GM23338 (cell line): ENCODE measurements at regions not wholly inside any gene's neighbourhood (a gene's known extent, or its start where the extent isn't known, plus 50 kb on each side); places are given as distances from the start of the nearest gene placed in this dataset.

ENCODE experiments used
- ATAC-seq: fragments of 200-7000 bp; cut with Tn5 transposase; 3 replicates; pipeline ENCODE4 v1.9.1; 2020
- DNase-seq: peaks from one replicate; pipeline ENCODE4 v3.0.0-alpha.2; 2015; ENCODE audit warnings: low spot score
- H2AFZ ChIP-seq: fragments of 200-600 bp; sonication (generic); 2 replicates; pipeline ENCODE4 v1.8.0; 2016; ENCODE audit warnings: antibody characterized with exemption, mild to moderate bottlenecking, moderate library complexity
- H3F3A ChIP-seq: fragments of 200-600 bp; sonication (generic); replicated peaks from 2 replicates; pipeline ENCODE4 v1.8.0; 2017; ENCODE audit warnings: antibody characterized with exemption, mixed run types, low read depth
- H3K27ac ChIP-seq: fragments of 200-600 bp; sonication (generic); 2 replicates; pipeline ENCODE4 v1.6.1; 2016; ENCODE audit warnings: low read depth
- H3K27me3 ChIP-seq: fragments of 200-600 bp; sonication (generic); 2 replicates; pipeline ENCODE4 v1.8.0; 2016; ENCODE audit warnings: mild to moderate bottlenecking, mixed run types, moderate library complexity; ENCODE audit not compliant: insufficient read depth
- H3K36me3 ChIP-seq: fragments of 200-600 bp; sonication (generic); 2 replicates; pipeline ENCODE4 v1.8.0; 2016; ENCODE audit warnings: mild to moderate bottlenecking; ENCODE audit not compliant: insufficient read depth
- H3K4me1 ChIP-seq: fragments of 200-600 bp; sonication (generic); 2 replicates; pipeline ENCODE4 v1.8.0; 2016; ENCODE audit warnings: mild to moderate bottlenecking, moderate library complexity; ENCODE audit not compliant: insufficient read depth
- H3K4me2 ChIP-seq: fragments of 200-600 bp; sonication (generic); 2 replicates; pipeline ENCODE4 v1.7.1; 2017; ENCODE audit warnings: mixed run types
- H3K4me3 ChIP-seq: fragments of 200-600 bp; sonication (generic); 2 replicates; pipeline ENCODE4 v1.6.1; 2016; ENCODE audit warnings: mixed run types
- H3K79me2 ChIP-seq: fragments of 200-600 bp; sonication (generic); replicated peaks from 2 replicates; pipeline ENCODE4 v1.8.0; 2017; ENCODE audit warnings: mild to moderate bottlenecking; ENCODE audit not compliant: insufficient read depth
- H3K9me2 ChIP-seq: fragments of 200-600 bp; sonication (generic); 2 replicates; pipeline ENCODE4 v1.8.0; 2017; ENCODE audit not compliant: insufficient read depth
- H4K20me1 ChIP-seq: fragments of 200-600 bp; sonication (generic); replicated peaks from 2 replicates; pipeline ENCODE4 v1.8.0; 2017; ENCODE audit warnings: mild to moderate bottlenecking; ENCODE audit not compliant: insufficient read depth
- H3K27ac Mint-ChIP-seq: 2 replicates; pipeline ENCODE4 v1.8.0; 2020; ENCODE audit warnings: inconsistent platforms, mild to moderate bottlenecking, moderate library complexity, mixed read lengths
- H3K27me3 Mint-ChIP-seq: 3 replicates; pipeline ENCODE4 v1.8.0; 2022; ENCODE audit warnings: low read depth, mild to moderate bottlenecking, moderate library complexity, mixed read lengths, inconsistent platforms; ENCODE audit not compliant: insufficient read depth, poor library complexity
- H3K36me3 Mint-ChIP-seq: 3 replicates; pipeline ENCODE4 v1.8.0; 2021; ENCODE audit warnings: low read depth, mild to moderate bottlenecking, inconsistent platforms, moderate library complexity, mixed read lengths
- H3K4me1 Mint-ChIP-seq: 3 replicates; pipeline ENCODE4 v1.8.0; 2020; ENCODE audit warnings: mild to moderate bottlenecking, inconsistent platforms, mixed read lengths
- H3K4me3 Mint-ChIP-seq: 3 replicates; pipeline ENCODE4 v1.8.0; 2021; ENCODE audit warnings: moderate library complexity, mild to moderate bottlenecking, inconsistent platforms, mixed read lengths
- H3K9me3 Mint-ChIP-seq: 3 replicates; pipeline ENCODE4 v1.8.0; 2020; ENCODE audit warnings: moderate library complexity, mild to moderate bottlenecking, inconsistent platforms, mixed read lengths
- EZH2 ChIP-seq: fragments of 200-600 bp; sonication (generic); IDR thresholded peaks from one replicate; pipeline ENCODE4 v1.8.0; 2017; ENCODE audit warnings: antibody characterized with exemption, mild to moderate bottlenecking, low read depth; ENCODE audit not compliant: unreplicated experiment
- EZH2phosphoT487 ChIP-seq: fragments of 200-600 bp; sonication (generic); IDR thresholded peaks from one replicate; pipeline ENCODE4 v1.8.1; 2018; ENCODE audit warnings: antibody characterized with exemption; ENCODE audit not compliant: unreplicated experiment
- JUNB ChIP-seq: IDR thresholded peaks from one replicate; pipeline ENCODE4 v1.6.1; 2016; ENCODE audit warnings: antibody characterized with exemption; ENCODE audit not compliant: unreplicated experiment
- NANOG ChIP-seq: IDR thresholded peaks from 2 replicates; pipeline ENCODE4 v1.6.1; 2016; ENCODE audit warnings: antibody characterized with exemption, borderline replicate concordance
- POLR2AphosphoS5 ChIP-seq: IDR thresholded peaks from 2 replicates; pipeline ENCODE4 v1.6.1; 2016; ENCODE audit warnings: antibody characterized with exemption, low read depth
- STAT1 ChIP-seq: IDR thresholded peaks from one replicate; pipeline ENCODE4 v1.6.1; 2016; ENCODE audit warnings: antibody characterized with exemption; ENCODE audit not compliant: unreplicated experiment
- ZNF114 ChIP-seq: fragments of 250-450 bp; sonication (Bioruptor Pico); IDR thresholded peaks from 2 replicates; pipeline ENCODE4 v1.5.0; 2020; ENCODE audit warnings: mild to moderate bottlenecking, moderate library complexity
- ZNF331 ChIP-seq: fragments of 250-450 bp; sonication (Bioruptor Pico); IDR thresholded peaks from 2 replicates; pipeline ENCODE4 v1.5.0; 2020; ENCODE audit warnings: low read depth, mild to moderate bottlenecking, moderate library complexity
- TF ChIP-seq, protein P1 (sequence below): IDR thresholded peaks from one replicate; pipeline ENCODE4 v1.6.1; 2018; ENCODE audit warnings: antibody characterized with exemption; ENCODE audit not compliant: unreplicated experiment
- TF ChIP-seq, protein P2 (sequence below): IDR thresholded peaks from 2 replicates; pipeline ENCODE4 v1.6.1; 2016; ENCODE audit warnings: antibody characterized with exemption
- TF ChIP-seq, protein P3 (sequence below), 2 experiments: fragments of 200-600 bp in 1 of 2; sonication (generic) in 1 of 2; conservative IDR thresholded peaks; 2 replicates each; pipeline versions ENCODE4 v1.5.1 to v1.6.1; 2016 to 2017; ENCODE audit warnings: antibody characterized with exemption in 2 of 2, low read depth in 2 of 2, mild to moderate bottlenecking in 2 of 2, moderate library complexity in 1 of 2
- TF ChIP-seq, protein P4 (sequence below): fragments of 250-450 bp; sonication (Bioruptor Pico); IDR thresholded peaks from 2 replicates; pipeline ENCODE4 v1.5.0; 2020; ENCODE audit warnings: mild to moderate bottlenecking, moderate library complexity

DNA sequence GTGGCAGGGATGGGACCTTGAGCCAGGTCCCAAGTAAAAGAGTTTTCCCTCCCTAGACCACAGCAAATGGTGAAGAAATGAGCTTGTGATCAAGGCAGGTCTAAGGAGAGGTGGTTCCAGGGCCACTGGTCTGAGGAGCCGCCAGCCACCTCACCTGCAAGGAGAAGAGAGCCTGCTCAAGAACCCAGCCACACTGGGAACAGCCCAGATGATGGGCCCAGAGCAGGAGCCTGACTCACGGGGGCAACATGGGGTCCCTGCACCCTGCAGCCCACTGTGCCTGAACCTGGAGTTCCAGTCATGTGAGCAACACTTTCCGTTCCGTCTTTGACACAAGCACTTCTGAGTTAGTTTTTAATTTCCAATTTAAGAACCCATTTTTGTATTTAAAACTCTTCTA lies 204.5 kb upstream of the CDH4 start (continued):
- TF ChIP-seq, protein P1, sequence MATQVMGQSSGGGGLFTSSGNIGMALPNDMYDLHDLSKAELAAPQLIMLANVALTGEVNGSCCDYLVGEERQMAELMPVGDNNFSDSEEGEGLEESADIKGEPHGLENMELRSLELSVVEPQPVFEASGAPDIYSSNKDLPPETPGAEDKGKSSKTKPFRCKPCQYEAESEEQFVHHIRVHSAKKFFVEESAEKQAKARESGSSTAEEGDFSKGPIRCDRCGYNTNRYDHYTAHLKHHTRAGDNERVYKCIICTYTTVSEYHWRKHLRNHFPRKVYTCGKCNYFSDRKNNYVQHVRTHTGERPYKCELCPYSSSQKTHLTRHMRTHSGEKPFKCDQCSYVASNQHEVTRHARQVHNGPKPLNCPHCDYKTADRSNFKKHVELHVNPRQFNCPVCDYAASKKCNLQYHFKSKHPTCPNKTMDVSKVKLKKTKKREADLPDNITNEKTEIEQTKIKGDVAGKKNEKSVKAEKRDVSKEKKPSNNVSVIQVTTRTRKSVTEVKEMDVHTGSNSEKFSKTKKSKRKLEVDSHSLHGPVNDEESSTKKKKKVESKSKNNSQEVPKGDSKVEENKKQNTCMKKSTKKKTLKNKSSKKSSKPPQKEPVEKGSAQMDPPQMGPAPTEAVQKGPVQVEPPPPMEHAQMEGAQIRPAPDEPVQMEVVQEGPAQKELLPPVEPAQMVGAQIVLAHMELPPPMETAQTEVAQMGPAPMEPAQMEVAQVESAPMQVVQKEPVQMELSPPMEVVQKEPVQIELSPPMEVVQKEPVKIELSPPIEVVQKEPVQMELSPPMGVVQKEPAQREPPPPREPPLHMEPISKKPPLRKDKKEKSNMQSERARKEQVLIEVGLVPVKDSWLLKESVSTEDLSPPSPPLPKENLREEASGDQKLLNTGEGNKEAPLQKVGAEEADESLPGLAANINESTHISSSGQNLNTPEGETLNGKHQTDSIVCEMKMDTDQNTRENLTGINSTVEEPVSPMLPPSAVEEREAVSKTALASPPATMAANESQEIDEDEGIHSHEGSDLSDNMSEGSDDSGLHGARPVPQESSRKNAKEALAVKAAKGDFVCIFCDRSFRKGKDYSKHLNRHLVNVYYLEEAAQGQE: no peak
- no peak for TF ChIP-seq NANOG
- no peak for TF ChIP-seq EZH2phosphoT487
- TF ChIP-seq POLR2AphosphoS5: no peak
- TF ChIP-seq, protein P2, sequence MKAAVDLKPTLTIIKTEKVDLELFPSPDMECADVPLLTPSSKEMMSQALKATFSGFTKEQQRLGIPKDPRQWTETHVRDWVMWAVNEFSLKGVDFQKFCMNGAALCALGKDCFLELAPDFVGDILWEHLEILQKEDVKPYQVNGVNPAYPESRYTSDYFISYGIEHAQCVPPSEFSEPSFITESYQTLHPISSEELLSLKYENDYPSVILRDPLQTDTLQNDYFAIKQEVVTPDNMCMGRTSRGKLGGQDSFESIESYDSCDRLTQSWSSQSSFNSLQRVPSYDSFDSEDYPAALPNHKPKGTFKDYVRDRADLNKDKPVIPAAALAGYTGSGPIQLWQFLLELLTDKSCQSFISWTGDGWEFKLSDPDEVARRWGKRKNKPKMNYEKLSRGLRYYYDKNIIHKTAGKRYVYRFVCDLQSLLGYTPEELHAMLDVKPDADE: no peak
- no peak for TF ChIP-seq STAT1
- no peak for TF ChIP-seq EZH2
- TF ChIP-seq ZNF331 (CRISPR knock-in tag): no peak

DNA sequence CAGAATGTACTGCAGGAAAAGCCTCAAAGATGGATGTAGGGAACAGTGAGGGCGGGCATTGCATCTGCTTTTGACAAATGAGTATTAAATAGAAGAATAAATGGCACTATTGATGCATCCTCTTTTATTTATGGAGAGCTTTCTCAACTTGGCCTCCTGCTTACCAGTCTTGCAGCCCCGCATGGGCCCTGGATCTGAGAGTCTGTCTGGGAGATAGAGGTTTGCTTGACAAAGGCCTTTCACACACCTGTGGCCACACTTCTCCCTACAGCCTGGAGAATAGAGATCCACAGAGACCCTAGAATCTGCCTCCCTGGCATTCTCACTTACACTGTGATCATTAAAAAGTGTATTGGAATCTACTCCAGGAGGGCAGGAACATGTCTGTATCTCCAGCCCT lies 203.8 kb upstream of the CDH4 start:
- ATAC-seq (no peak), DNase-seq (no peak)
- Histone ChIP-seq H3K27ac (no peak overlapping the region), H3K79me2 (no peaks in the 10 kb centered on the region), H4K20me1 (no peaks in the 10 kb centered on the region), H3K9me2 (no peaks in the 10 kb centered on the region), H2AFZ (no peak overlapping the region), H3F3A (no peaks in the 10 kb centered on the region), H3K4me2 (no peak overlapping the region), H3K27me3 (no peaks in the 10 kb centered on the region), H3K36me3 (no peaks in the 10 kb centered on the region), H3K4me3 (no peak overlapping the region), H3K4me1 (no peaks in the 10 kb centered on the region)
- H3K36me3 Mint-ChIP-seq: peaks cover 4% of the 10 kb centered on the region; the same call in 1 of the 3 replicates
- TF ChIP-seq JUNB: no peak
- no peak for TF ChIP-seq ZNF114 (CRISPR knock-in tag)
- no peak for TF ChIP-seq POLR2AphosphoS5
- TF ChIP-seq, protein P3, sequence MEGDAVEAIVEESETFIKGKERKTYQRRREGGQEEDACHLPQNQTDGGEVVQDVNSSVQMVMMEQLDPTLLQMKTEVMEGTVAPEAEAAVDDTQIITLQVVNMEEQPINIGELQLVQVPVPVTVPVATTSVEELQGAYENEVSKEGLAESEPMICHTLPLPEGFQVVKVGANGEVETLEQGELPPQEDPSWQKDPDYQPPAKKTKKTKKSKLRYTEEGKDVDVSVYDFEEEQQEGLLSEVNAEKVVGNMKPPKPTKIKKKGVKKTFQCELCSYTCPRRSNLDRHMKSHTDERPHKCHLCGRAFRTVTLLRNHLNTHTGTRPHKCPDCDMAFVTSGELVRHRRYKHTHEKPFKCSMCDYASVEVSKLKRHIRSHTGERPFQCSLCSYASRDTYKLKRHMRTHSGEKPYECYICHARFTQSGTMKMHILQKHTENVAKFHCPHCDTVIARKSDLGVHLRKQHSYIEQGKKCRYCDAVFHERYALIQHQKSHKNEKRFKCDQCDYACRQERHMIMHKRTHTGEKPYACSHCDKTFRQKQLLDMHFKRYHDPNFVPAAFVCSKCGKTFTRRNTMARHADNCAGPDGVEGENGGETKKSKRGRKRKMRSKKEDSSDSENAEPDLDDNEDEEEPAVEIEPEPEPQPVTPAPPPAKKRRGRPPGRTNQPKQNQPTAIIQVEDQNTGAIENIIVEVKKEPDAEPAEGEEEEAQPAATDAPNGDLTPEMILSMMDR (conservative IDR thresholded peaks at IDR 0.05; ENCODE audit: low read depth in 2 of 2): no peak
- no peak for TF ChIP-seq EZH2phosphoT487
- TF ChIP-seq ZNF331 (CRISPR knock-in tag): no peak
- TF ChIP-seq NANOG: no peak
- no peak for TF ChIP-seq EZH2
- TF ChIP-seq, protein P4, sequence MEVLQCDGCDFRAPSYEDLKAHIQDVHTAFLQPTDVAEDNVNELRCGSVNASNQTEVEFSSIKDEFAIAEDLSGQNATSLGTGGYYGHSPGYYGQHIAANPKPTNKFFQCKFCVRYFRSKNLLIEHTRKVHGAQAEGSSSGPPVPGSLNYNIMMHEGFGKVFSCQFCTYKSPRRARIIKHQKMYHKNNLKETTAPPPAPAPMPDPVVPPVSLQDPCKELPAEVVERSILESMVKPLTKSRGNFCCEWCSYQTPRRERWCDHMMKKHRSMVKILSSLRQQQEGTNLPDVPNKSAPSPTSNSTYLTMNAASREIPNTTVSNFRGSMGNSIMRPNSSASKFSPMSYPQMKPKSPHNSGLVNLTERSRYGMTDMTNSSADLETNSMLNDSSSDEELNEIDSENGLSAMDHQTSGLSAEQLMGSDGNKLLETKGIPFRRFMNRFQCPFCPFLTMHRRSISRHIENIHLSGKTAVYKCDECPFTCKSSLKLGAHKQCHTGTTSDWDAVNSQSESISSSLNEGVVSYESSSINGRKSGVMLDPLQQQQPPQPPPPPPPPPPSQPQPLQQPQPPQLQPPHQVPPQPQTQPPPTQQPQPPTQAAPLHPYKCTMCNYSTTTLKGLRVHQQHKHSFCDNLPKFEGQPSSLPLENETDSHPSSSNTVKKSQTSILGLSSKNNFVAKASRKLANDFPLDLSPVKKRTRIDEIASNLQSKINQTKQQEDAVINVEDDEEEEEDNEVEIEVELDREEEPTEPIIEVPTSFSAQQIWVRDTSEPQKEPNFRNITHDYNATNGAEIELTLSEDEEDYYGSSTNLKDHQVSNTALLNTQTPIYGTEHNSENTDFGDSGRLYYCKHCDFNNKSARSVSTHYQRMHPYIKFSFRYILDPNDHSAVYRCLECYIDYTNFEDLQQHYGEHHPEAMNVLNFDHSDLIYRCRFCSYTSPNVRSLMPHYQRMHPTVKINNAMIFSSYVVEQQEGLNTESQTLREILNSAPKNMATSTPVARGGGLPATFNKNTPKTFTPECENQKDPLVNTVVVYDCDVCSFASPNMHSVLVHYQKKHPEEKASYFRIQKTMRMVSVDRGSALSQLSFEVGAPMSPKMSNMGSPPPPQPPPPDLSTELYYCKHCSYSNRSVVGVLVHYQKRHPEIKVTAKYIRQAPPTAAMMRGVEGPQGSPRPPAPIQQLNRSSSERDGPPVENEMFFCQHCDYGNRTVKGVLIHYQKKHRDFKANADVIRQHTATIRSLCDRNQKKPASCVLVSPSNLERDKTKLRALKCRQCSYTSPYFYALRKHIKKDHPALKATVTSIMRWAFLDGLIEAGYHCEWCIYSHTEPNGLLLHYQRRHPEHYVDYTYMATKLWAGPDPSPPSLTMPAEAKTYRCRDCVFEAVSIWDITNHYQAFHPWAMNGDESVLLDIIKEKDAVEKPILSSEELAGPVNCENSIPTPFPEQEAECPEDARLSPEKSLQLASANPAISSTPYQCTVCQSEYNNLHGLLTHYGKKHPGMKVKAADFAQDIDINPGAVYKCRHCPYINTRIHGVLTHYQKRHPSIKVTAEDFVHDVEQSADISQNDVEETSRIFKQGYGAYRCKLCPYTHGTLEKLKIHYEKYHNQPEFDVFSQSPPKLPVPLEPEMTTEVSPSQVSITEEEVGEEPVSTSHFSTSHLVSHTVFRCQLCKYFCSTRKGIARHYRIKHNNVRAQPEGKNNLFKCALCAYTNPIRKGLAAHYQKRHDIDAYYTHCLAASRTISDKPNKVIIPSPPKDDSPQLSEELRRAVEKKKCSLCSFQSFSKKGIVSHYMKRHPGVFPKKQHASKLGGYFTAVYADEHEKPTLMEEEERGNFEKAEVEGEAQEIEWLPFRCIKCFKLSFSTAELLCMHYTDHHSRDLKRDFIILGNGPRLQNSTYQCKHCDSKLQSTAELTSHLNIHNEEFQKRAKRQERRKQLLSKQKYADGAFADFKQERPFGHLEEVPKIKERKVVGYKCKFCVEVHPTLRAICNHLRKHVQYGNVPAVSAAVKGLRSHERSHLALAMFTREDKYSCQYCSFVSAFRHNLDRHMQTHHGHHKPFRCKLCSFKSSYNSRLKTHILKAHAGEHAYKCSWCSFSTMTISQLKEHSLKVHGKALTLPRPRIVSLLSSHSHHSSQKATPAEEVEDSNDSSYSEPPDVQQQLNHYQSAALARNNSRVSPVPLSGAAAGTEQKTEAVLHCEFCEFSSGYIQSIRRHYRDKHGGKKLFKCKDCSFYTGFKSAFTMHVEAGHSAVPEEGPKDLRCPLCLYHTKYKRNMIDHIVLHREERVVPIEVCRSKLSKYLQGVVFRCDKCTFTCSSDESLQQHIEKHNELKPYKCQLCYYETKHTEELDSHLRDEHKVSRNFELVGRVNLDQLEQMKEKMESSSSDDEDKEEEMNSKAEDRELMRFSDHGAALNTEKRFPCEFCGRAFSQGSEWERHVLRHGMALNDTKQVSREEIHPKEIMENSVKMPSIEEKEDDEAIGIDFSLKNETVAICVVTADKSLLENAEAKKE (CRISPR knock-in tag): no peak
- H3K27me3 Mint-ChIP-seq: peaks cover 12% of the 10 kb centered on the region
- H3K4me3 Mint-ChIP-seq: no peak overlapping the region
- H3K27ac Mint-ChIP-seq: no peak overlapping the region
- H3K9me3 Mint-ChIP-seq: peaks cover 2% of the 10 kb centered on the region; the same call in 1 of the 3 replicates
- H3K4me1 Mint-ChIP-seq: peaks cover 7% of the 10 kb centered on the region; the same call in 2 of the 3 replicates
